22Rv1 (cell line): ENCODE measurements at regions not wholly inside any gene's neighbourhood (a gene's known extent, or its start where the extent isn't known, plus 50 kb on each side); places are given as distances from the start of the nearest gene placed in this dataset.

ENCODE experiments used
- CTCF ChIP-seq: fragments of 450-650 bp; IDR thresholded peaks from 2 replicates; pipeline ENCODE4 v1.5.1; 2017; ENCODE audit warnings: mild to moderate bottlenecking
- ZFX ChIP-seq: fragments of 450-650 bp; IDR thresholded peaks from 2 replicates; pipeline ENCODE4 v1.6.1; 2017; ENCODE audit warnings: antibody characterized with exemption, borderline replicate concordance

GRCh38 chr1:216907100-216907499 lies 183.9 kb upstream of the ESRRG start:
- TF ChIP-seq CTCF (no peak), ZFX (no peak)
